ENCODE measurements at regions not wholly inside any gene's neighbourhood (a gene's known extent, or its start where the extent isn't known, plus 50 kb on each side); places are given as distances from the start of the nearest gene placed in this dataset.
"Not testable (repeated sequence)": the region's sequence is repeated elsewhere in the genome, so short reads cannot be mapped to it uniquely, and the experiment has no call there.

- no peak for DNase-seq
Measured at GRCh38 chr5:21007781-21008180, 1019.8 kb upstream of the CDH18 start.

GRCh38 chr5:20988933-20989332, 1000.9 kb upstream of the CDH18 start:
- DNase-seq, result not testable (repeated sequence)

- DNase-seq, result no peak
Measured at GRCh38 chr5:20985754-20986153, 997.8 kb upstream of the CDH18 start.

GRCh38 chr5:20974426-20974825, 986.4 kb upstream of the CDH18 start:
- peak; percentile 20 for DNase-seq

- peak; percentile 44 for DNase-seq
Measured at GRCh38 chr5:20972419-20972925, 984.5 kb upstream of the CDH18 start.

GRCh38 chr5:20959347-20959746, 971.3 kb upstream of the CDH18 start:
- DNase-seq, result no peak

GRCh38 chr5:20958641-20959040, 970.6 kb upstream of the CDH18 start:
- no peak for DNase-seq

- DNase-seq, result no peak
Measured at GRCh38 chr5:20956134-20956533, 968.1 kb upstream of the CDH18 start.

- DNase-seq, result no peak
Measured at GRCh38 chr5:20949636-20950035, 961.6 kb upstream of the CDH18 start.

GRCh38 chr5:20943183-20943971, 955.4 kb upstream of the CDH18 start:
- not testable (repeated sequence) for DNase-seq

- not testable (repeated sequence) for DNase-seq
Measured at GRCh38 chr5:20942603-20943002, 954.6 kb upstream of the CDH18 start.

- DNase-seq, result not testable (repeated sequence)
Measured at GRCh38 chr5:20940786-20941185, 952.8 kb upstream of the CDH18 start.

GRCh38 chr5:20890936-20891335, 902.9 kb upstream of the CDH18 start:
- DNase-seq, result not testable (repeated sequence)

GRCh38 chr5:20875726-20876125, 887.7 kb upstream of the CDH18 start:
- not testable (repeated sequence) for DNase-seq

- not testable (repeated sequence) for DNase-seq
Measured at GRCh38 chr5:20865892-20866291, 877.9 kb upstream of the CDH18 start.

GRCh38 chr5:20833081-20833627, 845.2 kb upstream of the CDH18 start:
- DNase-seq, result no peak

GRCh38 chr5:20832204-20833080, 844.4 kb upstream of the CDH18 start:
- no peak for DNase-seq

- DNase-seq, result not testable (repeated sequence)
Measured at GRCh38 chr5:20825951-20826350, 838.0 kb upstream of the CDH18 start.

- not testable (repeated sequence) for DNase-seq
Measured at GRCh38 chr5:20797216-20797615, 809.2 kb upstream of the CDH18 start.

GRCh38 chr5:20784755-20785154, 796.8 kb upstream of the CDH18 start:
- not testable (repeated sequence) for DNase-seq

- not testable (repeated sequence) for DNase-seq
Measured at GRCh38 chr5:20783484-20783883, 795.5 kb upstream of the CDH18 start.

GRCh38 chr5:20771338-20771737, 783.3 kb upstream of the CDH18 start:
- not testable (repeated sequence) for DNase-seq

- not testable (repeated sequence) for DNase-seq
Measured at GRCh38 chr5:20765074-20765473, 777.1 kb upstream of the CDH18 start.
